GM12878 (cell line): ENCODE measurements at regions not wholly inside any gene's neighbourhood (a gene's known extent, or its start where the extent isn't known, plus 50 kb on each side); places are given as distances from the start of the nearest gene placed in this dataset.

Source experiments
- EZH2 ChIP-seq: IDR thresholded peaks from 2 replicates; pipeline ENCODE4 v1.6.1; 2012; ENCODE audit warnings: low read depth, mild to moderate bottlenecking, control low read depth, inconsistent platforms, low read length, borderline replicate concordance; ENCODE audit not compliant: control insufficient read depth
- HCFC1 ChIP-seq: fragments of 150-350 bp; IDR thresholded peaks from 2 replicates; pipeline ENCODE4 v1.6.1; 2014; ENCODE audit warnings: low read length
- HDGF ChIP-seq: fragments of 450-650 bp; IDR thresholded peaks from 2 replicates; pipeline ENCODE4 v1.6.1; 2016; ENCODE audit warnings: antibody characterized with exemption
- MAX ChIP-seq: IDR thresholded peaks from 2 replicates; pipeline ENCODE4 v1.6.1; 2012; ENCODE audit warnings: low read depth, low read length, improper control_type of control experiment
- POLR2AphosphoS5 ChIP-seq: IDR thresholded peaks from 2 replicates; pipeline ENCODE4 v1.6.1; 2011; ENCODE audit warnings: mild to moderate bottlenecking, low read length, inconsistent platforms
- REST ChIP-seq: IDR thresholded peaks from 2 replicates; pipeline ENCODE4 v1.6.1; 2012; ENCODE audit warnings: mild to moderate bottlenecking, low read depth, low read length
- SREBF2 ChIP-seq: IDR thresholded peaks from 2 replicates; pipeline ENCODE4 v1.6.1; 2012; ENCODE audit warnings: mild to moderate bottlenecking, low read length
- ZBTB11 ChIP-seq: fragments of 450-650 bp; formaldehyde crosslinking; IDR thresholded peaks from 2 replicates; pipeline ENCODE4 v1.5.0; 2022; ENCODE audit warnings: mild to moderate bottlenecking, missing genetic modification characterization
- ZNF274 ChIP-seq: IDR thresholded peaks from one replicate; pipeline ENCODE4 v1.8.0; 2011; ENCODE audit not compliant: insufficient read length, insufficient read depth
- TF ChIP-seq, protein P1 (sequence below), 3 experiments: IDR thresholded peaks in 2 of 3; conservative IDR thresholded peaks in 1 of 3; 2 replicates each; pipeline ENCODE4 v1.5.1; 2011; ENCODE audit warnings: low read depth in 3 of 3, low read length in 3 of 3, mild to moderate bottlenecking in 3 of 3, control low read depth in 2 of 3, moderate library complexity in 2 of 3, inconsistent platforms in 1 of 3, mixed read lengths in 1 of 3; ENCODE audit not compliant: control insufficient read depth in 2 of 3, insufficient read depth in 1 of 3; ENCODE audit errors: extremely low read depth in 1 of 3
- TF ChIP-seq, protein P2 (sequence below): IDR thresholded peaks from 2 replicates; pipeline ENCODE4 v1.6.1; 2011; ENCODE audit warnings: low read depth, low read length, improper control_type of control experiment, borderline replicate concordance

DNA sequence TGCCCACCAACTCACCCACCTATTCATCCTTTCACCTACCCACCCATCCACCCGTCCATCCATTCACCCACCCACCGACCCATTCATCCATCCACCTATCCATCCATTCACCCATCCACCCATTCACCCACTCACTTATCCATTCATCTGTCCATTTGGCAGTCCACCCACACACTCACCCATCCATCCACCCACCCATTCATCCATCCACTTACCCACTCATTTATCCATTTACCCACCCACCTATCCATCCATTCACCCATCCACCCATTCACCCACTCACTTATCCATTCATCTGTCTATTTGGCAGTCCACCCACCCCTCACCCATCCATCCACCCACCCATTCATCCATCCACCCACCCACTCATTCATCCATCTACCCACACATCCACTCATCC lies 278.1 kb upstream of the IRX4 start:
- no peak for TF ChIP-seq POLR2AphosphoS5
- TF ChIP-seq, protein P1, sequence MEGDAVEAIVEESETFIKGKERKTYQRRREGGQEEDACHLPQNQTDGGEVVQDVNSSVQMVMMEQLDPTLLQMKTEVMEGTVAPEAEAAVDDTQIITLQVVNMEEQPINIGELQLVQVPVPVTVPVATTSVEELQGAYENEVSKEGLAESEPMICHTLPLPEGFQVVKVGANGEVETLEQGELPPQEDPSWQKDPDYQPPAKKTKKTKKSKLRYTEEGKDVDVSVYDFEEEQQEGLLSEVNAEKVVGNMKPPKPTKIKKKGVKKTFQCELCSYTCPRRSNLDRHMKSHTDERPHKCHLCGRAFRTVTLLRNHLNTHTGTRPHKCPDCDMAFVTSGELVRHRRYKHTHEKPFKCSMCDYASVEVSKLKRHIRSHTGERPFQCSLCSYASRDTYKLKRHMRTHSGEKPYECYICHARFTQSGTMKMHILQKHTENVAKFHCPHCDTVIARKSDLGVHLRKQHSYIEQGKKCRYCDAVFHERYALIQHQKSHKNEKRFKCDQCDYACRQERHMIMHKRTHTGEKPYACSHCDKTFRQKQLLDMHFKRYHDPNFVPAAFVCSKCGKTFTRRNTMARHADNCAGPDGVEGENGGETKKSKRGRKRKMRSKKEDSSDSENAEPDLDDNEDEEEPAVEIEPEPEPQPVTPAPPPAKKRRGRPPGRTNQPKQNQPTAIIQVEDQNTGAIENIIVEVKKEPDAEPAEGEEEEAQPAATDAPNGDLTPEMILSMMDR (IDR thresholded peaks at IDR 0.05 in 2 of 3, conservative IDR thresholded peaks at IDR 0.05 in 1 of 3; ENCODE audit: control insufficient read depth in 2 of 3, extremely low read depth in 1 of 3, insufficient read depth in 1 of 3, low read depth in 3 of 3, low read length in 3 of 3) = no peak
- no peak for TF ChIP-seq HCFC1
- TF ChIP-seq, protein P2, sequence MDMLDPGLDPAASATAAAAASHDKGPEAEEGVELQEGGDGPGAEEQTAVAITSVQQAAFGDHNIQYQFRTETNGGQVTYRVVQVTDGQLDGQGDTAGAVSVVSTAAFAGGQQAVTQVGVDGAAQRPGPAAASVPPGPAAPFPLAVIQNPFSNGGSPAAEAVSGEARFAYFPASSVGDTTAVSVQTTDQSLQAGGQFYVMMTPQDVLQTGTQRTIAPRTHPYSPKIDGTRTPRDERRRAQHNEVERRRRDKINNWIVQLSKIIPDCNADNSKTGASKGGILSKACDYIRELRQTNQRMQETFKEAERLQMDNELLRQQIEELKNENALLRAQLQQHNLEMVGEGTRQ = no peak
- TF ChIP-seq ZNF274 = no peak
- no peak for TF ChIP-seq REST
- TF ChIP-seq MAX = no peak
- TF ChIP-seq ZBTB11 = no peak
- TF ChIP-seq EZH2 = no peak
- TF ChIP-seq HDGF = no peak
- TF ChIP-seq SREBF2 = no peak
